ENCODE measurements at regions not wholly inside any gene's neighbourhood (a gene's known extent, or its start where the extent isn't known, plus 50 kb on each side); places are given as distances from the start of the nearest gene placed in this dataset.
"Not testable (repeated sequence)": the region's sequence is repeated elsewhere in the genome, so short reads cannot be mapped to it uniquely, and the experiment has no call there.

GRCh38 chr20:4635781-4636180 lies 50.5 kb upstream of the PRNP start:
- DNase-seq = no peak

GRCh38 chr20:4635342-4635741 lies 50.9 kb upstream of the PRNP start:
- DNase-seq = no peak

- no peak for DNase-seq
These were observed 52.5 kb upstream of the PRNP start for GRCh38 chr20:4633780-4634179.

GRCh38 chr20:4633379-4633778 lies 52.9 kb upstream of the PRNP start:
- DNase-seq = no peak

GRCh38 chr20:4632876-4633275 lies 53.4 kb upstream of the PRNP start:
- no peak for DNase-seq

GRCh38 chr20:4626228-4626627 lies 60.0 kb upstream of the PRNP start:
- no peak for DNase-seq

GRCh38 chr20:4625687-4626086 lies 60.6 kb upstream of the PRNP start:
- DNase-seq = no peak

- not testable (repeated sequence) for DNase-seq
These were observed 61.5 kb upstream of the PRNP start for GRCh38 chr20:4624675-4625336.

- DNase-seq = not testable (repeated sequence)
These were observed 67.1 kb upstream of the PRNP start for GRCh38 chr20:4619144-4619543.

GRCh38 chr20:4617484-4617883 lies 68.8 kb upstream of the PRNP start:
- no peak for DNase-seq

- DNase-seq = no peak
These were observed 69.2 kb upstream of the PRNP start for GRCh38 chr20:4617019-4617418.

- DNase-seq = peak; percentile 55 to 59
These were observed 72.3 kb upstream of the PRNP start for GRCh38 chr20:4613718-4614620.

GRCh38 chr20:4613184-4613583 lies 73.1 kb upstream of the PRNP start:
- no peak for DNase-seq

GRCh38 chr20:4610871-4611270 lies 75.4 kb upstream of the PRNP start:
- DNase-seq = no peak

GRCh38 chr20:4609511-4609910 lies 76.7 kb upstream of the PRNP start:
- DNase-seq = no peak

- no peak for DNase-seq
These were observed 77.4 kb upstream of the PRNP start for GRCh38 chr20:4608861-4609260.

GRCh38 chr20:4607287-4607713 lies 79.0 kb upstream of the PRNP start:
- DNase-seq = peak; percentile 41 to 52

GRCh38 chr20:4606051-4606450 lies 80.2 kb upstream of the PRNP start:
- no peak for DNase-seq

GRCh38 chr20:4605166-4605565 lies 81.1 kb upstream of the PRNP start:
- DNase-seq = no peak

GRCh38 chr20:4604580-4604979 lies 81.7 kb upstream of the PRNP start:
- DNase-seq = no peak

GRCh38 chr20:4603724-4604123 lies 82.5 kb upstream of the PRNP start:
- no peak for DNase-seq

- no peak for DNase-seq
These were observed 84.0 kb upstream of the PRNP start for GRCh38 chr20:4602297-4602631.

GRCh38 chr20:4601630-4602296 lies 84.5 kb upstream of the PRNP start:
- no peak for DNase-seq
